ENCODE measurements at regions not wholly inside any gene's neighbourhood (a gene's known extent, or its start where the extent isn't known, plus 50 kb on each side); places are given as distances from the start of the nearest gene placed in this dataset.

GRCh38 chr6:101226677-101227135 lies 166.8 kb upstream of the GRIK2 start:
- WGBS (ENCODE audit: insufficient coverage), result 100% methylated on average over 3 of the region's 12 CpGs
- no peak overlapping the region for H2AFZ ChIP-seq (ENCODE audit: insufficient read depth, low read depth, low read length, poor library complexity, severe bottlenecking)
- no peak overlapping the region for H3K4me3 Mint-ChIP-seq

GRCh38 chr6:101230866-101231265 lies 162.6 kb upstream of the GRIK2 start:
- no peak overlapping the region for H2AFZ ChIP-seq (ENCODE audit: insufficient read depth, low read depth, low read length, poor library complexity, severe bottlenecking)
- H3K79me2 ChIP-seq (ENCODE audit: insufficient read depth, low read length), result no peaks in the 10 kb centered on the region
- no peaks in the 10 kb centered on the region for H3K27me3 ChIP-seq (ENCODE audit: control insufficient read depth in 2 of 2, insufficient read depth in 2 of 2, low read length in 2 of 2)
- H3K9me3 Mint-ChIP-seq, result peaks cover 4 to 23% (median 12%) of the 10 kb centered on the region in 7 donors
- H3K4me2 ChIP-seq (replicated peaks; ENCODE audit: extremely low read depth, low read length, poor library complexity, severe bottlenecking), result no peak overlapping the region
- H3K4me3 ChIP-seq (replicated peaks in 1 of 3; ENCODE audit: low read depth in 2 of 3, low read length in 3 of 3), result no peak overlapping the region
- DNase-seq, result no peak
- H3K4me1 Mint-ChIP-seq, result no peaks in the 10 kb centered on the region
- H4K20me1 ChIP-seq (ENCODE audit: insufficient read depth, low read length), result no peaks in the 10 kb centered on the region
- H3K4me1 ChIP-seq (ENCODE audit: control insufficient read depth in 1 of 2, insufficient read depth in 2 of 2, low read length in 2 of 2), result no peaks in the 10 kb centered on the region
- no peaks in the 10 kb centered on the region for H3K36me3 Mint-ChIP-seq
- H3K9me3 ChIP-seq (replicated peaks in 1 of 2; ENCODE audit: control insufficient read depth in 1 of 2, insufficient read depth in 1 of 2, low read length in 2 of 2), result peaks cover 7 to 36% of the 10 kb centered on the region in 2 donors
- no peak overlapping the region for H3K27ac Mint-ChIP-seq
- 92% methylated on average over 5 of the region's 5 CpGs for WGBS (ENCODE audit: insufficient coverage)
- H3K27me3 Mint-ChIP-seq (ENCODE audit: low read depth in 3 of 3), result no peaks in the 10 kb centered on the region
- no peak overlapping the region for H3K9ac ChIP-seq (ENCODE audit: insufficient read depth, low read length, poor library complexity, severe bottlenecking)
- intact Hi-C loops (cut with micrococcal nuclease), result no loop called here
- no peak overlapping the region for H3K27ac ChIP-seq (ENCODE audit: low read depth in 1 of 2, low read length in 2 of 2)
- no peak overlapping the region for H3K4me3 Mint-ChIP-seq
- TF ChIP-seq CTCF (IDR thresholded peaks at IDR 0.05), result no peak
- no peaks in the 10 kb centered on the region for H3K36me3 ChIP-seq (replicated peaks in 1 of 2; ENCODE audit: control insufficient read depth in 1 of 2, insufficient read depth in 2 of 2, low read length in 2 of 2)

More at GRCh38 chr6:101226677-101227135, 166.8 kb upstream of the GRIK2 start:
- DNase-seq, result no peak
- H3K27me3 ChIP-seq (ENCODE audit: control insufficient read depth in 2 of 2, insufficient read depth in 2 of 2, low read length in 2 of 2), result no peaks in the 10 kb centered on the region
- no peak overlapping the region for H3K9ac ChIP-seq (ENCODE audit: insufficient read depth, low read length, poor library complexity, severe bottlenecking)
- Mint-ChIP-seq H3K9me3 (peaks cover 11 to 35% (median 20%) of the 10 kb centered on the region in 7 donors), H3K4me1 (no peaks in the 10 kb centered on the region), H3K27me3 (ENCODE audit: low read depth in 3 of 3) (no peaks in the 10 kb centered on the region), H3K27ac (no peak overlapping the region), H3K36me3 (no peaks in the 10 kb centered on the region)
- intact Hi-C loops (cut with micrococcal nuclease), result no loop called here
- H3K79me2 ChIP-seq (ENCODE audit: insufficient read depth, low read length), result no peaks in the 10 kb centered on the region
- peaks cover 7 to 53% of the 10 kb centered on the region in 2 donors for H3K9me3 ChIP-seq (replicated peaks in 1 of 2; ENCODE audit: control insufficient read depth in 1 of 2, insufficient read depth in 1 of 2, low read length in 2 of 2)
- no peak overlapping the region for H3K4me3 ChIP-seq (replicated peaks in 1 of 3; ENCODE audit: low read depth in 2 of 3, low read length in 3 of 3)
- H3K4me1 ChIP-seq (ENCODE audit: control insufficient read depth in 1 of 2, insufficient read depth in 2 of 2, low read length in 2 of 2), result no peaks in the 10 kb centered on the region
- no peaks in the 10 kb centered on the region for H3K36me3 ChIP-seq (replicated peaks in 1 of 2; ENCODE audit: control insufficient read depth in 1 of 2, insufficient read depth in 2 of 2, low read length in 2 of 2)
- no peaks in the 10 kb centered on the region for H4K20me1 ChIP-seq (ENCODE audit: insufficient read depth, low read length)
- H3K27ac ChIP-seq (ENCODE audit: low read depth in 1 of 2, low read length in 2 of 2), result no peak overlapping the region
- no peak overlapping the region for H3K4me2 ChIP-seq (replicated peaks; ENCODE audit: extremely low read depth, low read length, poor library complexity, severe bottlenecking)
- TF ChIP-seq CTCF (IDR thresholded peaks at IDR 0.05), result no peak

All from CD14-positive monocyte (primary cell).